Caco-2 (cell line): ENCODE measurements at regions not wholly inside any gene's neighbourhood (a gene's known extent, or its start where the extent isn't known, plus 50 kb on each side); places are given as distances from the start of the nearest gene placed in this dataset.

ENCODE experiments used
- BruUV-seq: library from RNA; stranded (reverse); fragments of 400-500 nt; replicated peaks from 2 replicates; lab custom pipeline; 2021; lab: Mats Ljungman, UMichigan
- CTCF ChIA-PET: fragments of 300-600 bp; sonication (Branson Sonifier 250); formaldehyde crosslinking; loops from one replicate; lab custom pipeline; 2022; ENCODE audit warnings: antibody characterized with exemption; lab: Charles Lee
- POLR2A ChIA-PET: fragments of 300-600 bp; sonication (Branson Sonifier 250); formaldehyde crosslinking; loops from one replicate; lab custom pipeline; 2022; ENCODE audit warnings: antibody characterized with exemption; lab: Charles Lee
- DNase-seq, 2 experiments: peaks; one replicate each; pipeline versions ENCODE4 v3.0.0 to v3.0.0-alpha.2; 2020 to 2022
- H3K27me3 ChIP-seq: replicated peaks from 2 replicates; pipeline ENCODE4 v1.6.0; 2011; ENCODE audit warnings: low read length; ENCODE audit not compliant: control insufficient read depth, insufficient read depth
- H3K36me3 ChIP-seq: 2 replicates; pipeline ENCODE4 v1.5.1; 2011; ENCODE audit warnings: low read length; ENCODE audit not compliant: control insufficient read depth, insufficient read depth
- H3K4me1 ChIP-seq: fragments of 250-450 bp; sonication (Bioruptor Pico); 2 replicates; pipeline ENCODE4 v1.5.1; 2020; ENCODE audit warnings: mild to moderate bottlenecking
- H3K4me3 ChIP-seq: 2 replicates; pipeline ENCODE4 v1.5.1; 2011; ENCODE audit warnings: low read depth, mild to moderate bottlenecking, control low read depth, low read length
- H3K9me3 ChIP-seq: fragments of 250-450 bp; sonication (Bioruptor Pico); 2 replicates; pipeline ENCODE4 v1.5.1; 2020; ENCODE audit warnings: mild to moderate bottlenecking, moderate library complexity
- H3K27ac Mint-ChIP-seq: one replicate; pipeline ENCODE4 v1.8.0; 2022; ENCODE audit warnings: mixed read lengths; ENCODE audit not compliant: unreplicated experiment
- H3K27me3 Mint-ChIP-seq: one replicate; pipeline ENCODE4 v1.8.0; 2022; ENCODE audit warnings: mixed read lengths; ENCODE audit not compliant: insufficient read depth, unreplicated experiment
- H3K36me3 Mint-ChIP-seq: one replicate; pipeline ENCODE4 v1.8.0; 2022; ENCODE audit warnings: mild to moderate bottlenecking, mixed read lengths; ENCODE audit not compliant: insufficient read depth, unreplicated experiment
- H3K4me1 Mint-ChIP-seq: one replicate; pipeline ENCODE4 v1.8.0; 2022; ENCODE audit warnings: low read depth, mixed read lengths; ENCODE audit not compliant: unreplicated experiment
- H3K4me3 Mint-ChIP-seq: one replicate; pipeline ENCODE4 v1.8.0; 2022; ENCODE audit warnings: mild to moderate bottlenecking, moderate library complexity, mixed read lengths; ENCODE audit not compliant: unreplicated experiment
- H3K9me3 Mint-ChIP-seq: one replicate; pipeline ENCODE4 v1.8.0; 2022; ENCODE audit warnings: mixed read lengths; ENCODE audit not compliant: unreplicated experiment
- intact Hi-C: fragments of 100-400 bp; cut with micrococcal nuclease; formaldehyde crosslinking; loops from one replicate; pipeline ENCODE4 v1.10.0; 2022; ENCODE audit not compliant: unreplicated experiment
- TF ChIP-seq, protein P1 (sequence below), 2 experiments: fragments of 200-600 bp in 1 of 2; IDR thresholded peaks; 1 replicate in 1 of 2; 2 replicates in 1 of 2; pipeline versions ENCODE4 v1.5.1 to v1.8.0; 2011 to 2022; ENCODE audit warnings: antibody characterized with exemption in 1 of 2, control low read depth in 1 of 2, inconsistent platforms in 1 of 2, low read depth in 1 of 2, low read length in 1 of 2, mild to moderate bottlenecking in 1 of 2, moderate library complexity in 1 of 2; ENCODE audit not compliant: insufficient read depth in 1 of 2, severe bottlenecking in 1 of 2, unreplicated experiment in 1 of 2

DNA sequence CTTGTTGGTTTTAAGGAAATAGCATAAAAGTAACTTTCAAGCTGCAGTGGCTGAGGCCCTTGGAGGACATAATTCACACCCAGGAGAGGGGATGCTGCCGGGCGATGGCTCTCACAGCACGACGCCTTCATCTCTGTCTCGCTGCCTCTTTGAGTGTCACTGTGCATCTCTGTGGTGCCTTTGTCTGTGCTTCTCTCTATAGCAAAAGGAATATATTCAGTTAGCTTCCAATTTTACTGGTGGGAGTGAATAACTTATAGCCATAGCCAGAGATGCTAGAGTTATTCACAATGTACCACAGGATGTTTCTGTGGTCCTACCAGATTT is 276.7 kb downstream of the SYK start:
- no peak for DNase-seq

DNA sequence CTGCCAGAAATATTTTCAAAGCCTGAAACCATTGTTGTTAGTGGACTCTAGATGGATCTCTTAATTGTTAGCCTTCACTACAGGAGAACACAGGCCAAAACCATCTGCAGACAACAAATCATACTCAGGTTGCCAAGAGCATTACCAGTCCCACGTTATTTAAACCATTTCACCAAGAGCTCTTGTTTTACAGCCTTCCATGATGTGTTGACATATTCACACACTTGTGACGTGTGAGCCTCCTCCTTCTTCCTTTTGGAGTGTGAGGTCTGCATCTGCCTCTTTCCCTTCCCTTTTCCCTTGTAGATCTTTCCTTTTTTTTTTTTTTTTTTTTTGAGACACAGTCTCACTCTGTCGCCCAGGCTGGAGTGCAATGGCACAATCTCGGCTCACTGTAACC is 279.0 kb downstream of the AUH start:
- Mint-ChIP-seq H3K9me3 (no peaks in the 10 kb centered on the region), H3K4me1 (peaks cover 8% of the 10 kb centered on the region), H3K27ac (no peak overlapping the region), H3K27me3 (no peaks in the 10 kb centered on the region), H3K4me3 (no peak overlapping the region), H3K36me3 (no peaks in the 10 kb centered on the region)
- H3K27me3 ChIP-seq = no peaks in the 10 kb centered on the region
- no peak for DNase-seq
- TF ChIP-seq, protein P1, sequence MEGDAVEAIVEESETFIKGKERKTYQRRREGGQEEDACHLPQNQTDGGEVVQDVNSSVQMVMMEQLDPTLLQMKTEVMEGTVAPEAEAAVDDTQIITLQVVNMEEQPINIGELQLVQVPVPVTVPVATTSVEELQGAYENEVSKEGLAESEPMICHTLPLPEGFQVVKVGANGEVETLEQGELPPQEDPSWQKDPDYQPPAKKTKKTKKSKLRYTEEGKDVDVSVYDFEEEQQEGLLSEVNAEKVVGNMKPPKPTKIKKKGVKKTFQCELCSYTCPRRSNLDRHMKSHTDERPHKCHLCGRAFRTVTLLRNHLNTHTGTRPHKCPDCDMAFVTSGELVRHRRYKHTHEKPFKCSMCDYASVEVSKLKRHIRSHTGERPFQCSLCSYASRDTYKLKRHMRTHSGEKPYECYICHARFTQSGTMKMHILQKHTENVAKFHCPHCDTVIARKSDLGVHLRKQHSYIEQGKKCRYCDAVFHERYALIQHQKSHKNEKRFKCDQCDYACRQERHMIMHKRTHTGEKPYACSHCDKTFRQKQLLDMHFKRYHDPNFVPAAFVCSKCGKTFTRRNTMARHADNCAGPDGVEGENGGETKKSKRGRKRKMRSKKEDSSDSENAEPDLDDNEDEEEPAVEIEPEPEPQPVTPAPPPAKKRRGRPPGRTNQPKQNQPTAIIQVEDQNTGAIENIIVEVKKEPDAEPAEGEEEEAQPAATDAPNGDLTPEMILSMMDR (IDR thresholded peaks at IDR 0.05; ENCODE audit: insufficient read depth in 1 of 2, low read depth in 1 of 2, low read length in 1 of 2, severe bottlenecking in 1 of 2, unreplicated experiment in 1 of 2) = no peak
- H3K36me3 ChIP-seq = no peaks in the 10 kb centered on the region
- POLR2A ChIA-PET = no interaction called here
- BruUV-seq = no TSS peak
- CTCF ChIA-PET = interaction anchor here (0.6 to 0.9 kb wide), 2 partner anchors 113 to 348 kb away, joined by 3 to 4 read pairs; no protein-coding TSS in a partner anchor
- no peaks in the 10 kb centered on the region for H3K4me1 ChIP-seq
- no peak overlapping the region for H3K4me3 ChIP-seq
- intact Hi-C loops = no loop called here
- no peaks in the 10 kb centered on the region for H3K9me3 ChIP-seq

More for the DNA sequence above, 276.7 kb downstream of the SYK start:
- H3K4me3 ChIP-seq = no peak overlapping the region
- no peaks in the 10 kb centered on the region for H3K27me3 Mint-ChIP-seq
- no peaks in the 10 kb centered on the region for H3K36me3 ChIP-seq
- peaks cover 8% of the 10 kb centered on the region for H3K4me1 Mint-ChIP-seq
- TF ChIP-seq, protein P1 (IDR thresholded peaks at IDR 0.05; ENCODE audit: insufficient read depth in 1 of 2, low read depth in 1 of 2, low read length in 1 of 2, severe bottlenecking in 1 of 2, unreplicated experiment in 1 of 2) = no peak
- no peak overlapping the region for H3K27ac Mint-ChIP-seq
- no peaks in the 10 kb centered on the region for H3K36me3 Mint-ChIP-seq
- H3K27me3 ChIP-seq = no peaks in the 10 kb centered on the region
- no peak overlapping the region for H3K4me3 Mint-ChIP-seq
- no peaks in the 10 kb centered on the region for H3K9me3 Mint-ChIP-seq
- POLR2A ChIA-PET = no interaction called here
- intact Hi-C loops = no loop called here
- no peaks in the 10 kb centered on the region for H3K9me3 ChIP-seq
- CTCF ChIA-PET = no interaction called here
- no peaks in the 10 kb centered on the region for H3K4me1 ChIP-seq
- BruUV-seq = no TSS peak

DNA sequence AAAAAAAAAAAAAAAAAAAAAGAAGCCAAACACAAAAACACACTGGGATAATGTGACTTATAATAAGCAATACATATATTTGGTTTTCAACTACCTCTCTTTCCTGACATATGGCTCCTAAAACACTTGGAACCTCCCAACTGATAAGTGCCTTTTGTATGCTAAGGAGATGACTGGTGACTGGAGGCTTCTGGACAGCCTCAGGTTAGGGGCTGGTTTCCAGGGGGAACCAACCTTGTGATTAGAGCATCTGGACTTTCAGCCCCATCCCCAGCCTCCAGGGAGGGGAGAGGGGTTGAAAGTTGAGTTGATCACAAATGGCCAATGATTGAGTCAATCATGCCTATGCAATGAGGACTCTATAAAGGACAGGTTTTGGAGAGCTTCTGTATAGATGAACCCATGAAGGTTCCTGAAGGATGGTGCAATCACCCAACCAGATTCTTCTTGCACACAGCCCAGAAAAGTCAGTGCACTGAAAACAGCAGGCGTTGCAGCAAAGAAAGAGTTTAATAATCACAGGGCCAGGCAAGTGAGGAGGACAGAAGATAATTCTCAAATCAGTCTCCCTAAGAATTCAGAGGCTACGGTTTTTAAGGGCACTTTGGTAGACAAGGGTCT is 276.7 kb downstream of the AUH start:
- H3K9me3 ChIP-seq = no peaks in the 10 kb centered on the region
- ChIA-PET POLR2A (no interaction called here), CTCF (no interaction called here)
- Mint-ChIP-seq H3K36me3 (no peaks in the 10 kb centered on the region), H3K27me3 (no peaks in the 10 kb centered on the region), H3K4me1 (no peaks in the 10 kb centered on the region), H3K27ac (no peak overlapping the region), H3K9me3 (no peaks in the 10 kb centered on the region), H3K4me3 (no peak overlapping the region)
- H3K36me3 ChIP-seq = no peaks in the 10 kb centered on the region
- BruUV-seq = no TSS peak
- no peak overlapping the region for H3K4me3 ChIP-seq
- no peaks in the 10 kb centered on the region for H3K4me1 ChIP-seq
- intact Hi-C loops = no loop called here
- no peaks in the 10 kb centered on the region for H3K27me3 ChIP-seq
- DNase-seq = no peak
- TF ChIP-seq, protein P1 (IDR thresholded peaks at IDR 0.05; ENCODE audit: insufficient read depth in 1 of 2, low read depth in 1 of 2, low read length in 1 of 2, severe bottlenecking in 1 of 2, unreplicated experiment in 1 of 2) = no peak
